Stimulated activated effector memory CD8-positive, alpha-beta T cell treated with anti-CD3 and anti-CD28 coated beads, Interleukin-12 subunit alpha, Interleukin-12 subunit beta, amount 100 ng/mL, for 72 hours (primary cell): ENCODE measurements at regions not wholly inside any gene's neighbourhood (a gene's known extent, or its start where the extent isn't known, plus 50 kb on each side); places are given as distances from the start of the nearest gene placed in this dataset.

Experiments
- ATAC-seq: fragments of 150-1000 bp; cut with Tn5 transposase; 2 replicates; pipeline ENCODE4 v1.10.0; 2021
- DNase-seq, 2 donors: peaks; one replicate each; pipeline ENCODE4 v3.0.0; 2021 to 2022; ENCODE audit warnings: low spot score in 2 of 2
- H3K27ac Mint-ChIP-seq: one replicate; pipeline ENCODE4 v1.8.0; 2022; ENCODE audit warnings: mild to moderate bottlenecking, mixed read lengths
- H3K36me3 Mint-ChIP-seq: one replicate; pipeline ENCODE4 v1.8.0; 2022; ENCODE audit warnings: mild to moderate bottlenecking, mixed read lengths
- H3K4me1 Mint-ChIP-seq: one replicate; pipeline ENCODE4 v1.8.0; 2022; ENCODE audit warnings: mixed read lengths
- H3K4me3 Mint-ChIP-seq: one replicate; pipeline ENCODE4 v1.8.0; 2022; ENCODE audit warnings: mild to moderate bottlenecking, mixed read lengths
- H3K9me3 Mint-ChIP-seq: one replicate; pipeline ENCODE4 v1.8.0; 2022; ENCODE audit warnings: mixed read lengths

DNA sequence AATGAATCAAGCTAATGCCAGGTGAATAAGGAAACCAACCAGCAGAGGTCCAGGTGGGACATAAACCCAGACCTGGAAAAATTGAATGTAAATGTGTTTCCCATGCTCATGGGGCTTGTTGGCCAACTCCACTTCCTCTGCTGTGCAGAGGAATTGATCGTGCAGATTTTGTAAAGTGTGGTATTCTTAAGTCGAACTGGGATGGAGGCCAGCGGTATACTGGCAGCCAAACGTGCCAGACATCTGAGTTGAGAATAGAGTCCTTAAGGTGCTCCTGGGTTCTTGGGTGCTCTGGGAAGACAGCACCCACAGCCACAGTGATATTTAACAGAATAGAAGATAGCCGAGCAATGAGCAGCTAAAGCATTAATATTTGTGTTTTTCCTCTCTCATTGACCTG, 146.5 kb upstream of the LGALSL start:
- Mint-ChIP-seq H3K9me3 (no peaks in the 10 kb centered on the region), H3K36me3 (no peaks in the 10 kb centered on the region), H3K27ac (no peak overlapping the region), H3K4me3 (no peak overlapping the region), H3K4me1 (no peaks in the 10 kb centered on the region)
- no peak for DNase-seq
- ATAC-seq: no peak

DNA sequence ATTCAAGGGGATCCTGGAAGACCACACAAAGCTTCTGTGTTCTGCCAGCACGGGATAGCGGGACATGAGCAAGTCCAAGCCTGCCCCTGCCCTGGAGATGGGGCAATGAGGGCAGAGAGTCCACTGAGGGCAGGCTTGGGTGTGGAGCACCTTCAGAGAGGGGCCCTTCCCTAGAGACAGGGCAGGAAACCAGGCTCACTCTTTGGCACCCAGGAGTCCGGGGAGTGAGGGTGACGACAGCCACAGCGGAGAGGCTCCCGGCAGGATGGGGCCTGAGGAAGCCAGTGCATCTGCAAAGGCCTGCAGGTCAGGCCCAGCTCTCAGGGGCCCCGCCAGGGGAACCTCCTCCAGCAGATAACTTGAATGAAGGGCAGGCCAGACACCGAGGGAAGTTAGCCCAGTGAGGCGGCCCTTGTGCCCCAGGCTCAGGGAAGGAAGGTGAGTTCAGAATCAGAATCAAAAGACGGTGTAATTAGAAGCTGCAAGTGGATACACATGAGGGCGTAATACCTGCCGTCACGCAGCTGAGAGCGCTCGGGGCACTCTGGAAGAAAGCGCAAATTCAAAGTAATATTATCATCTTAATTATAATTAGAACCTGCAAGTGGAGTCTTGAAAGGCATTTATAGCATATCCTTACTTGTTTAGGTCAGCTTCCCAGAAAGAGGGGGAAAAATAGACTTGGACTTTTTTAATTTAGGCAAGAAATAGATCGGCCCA, 142.6 kb upstream of the LGALSL start:
- Mint-ChIP-seq H3K36me3 (no peaks in the 10 kb centered on the region), H3K4me3 (no peak overlapping the region), H3K9me3 (no peaks in the 10 kb centered on the region), H3K27ac (no peak overlapping the region), H3K4me1 (no peaks in the 10 kb centered on the region)
- ATAC-seq: no peak
- DNase-seq: peak in 1 of 2 donors; percentile 37

DNA sequence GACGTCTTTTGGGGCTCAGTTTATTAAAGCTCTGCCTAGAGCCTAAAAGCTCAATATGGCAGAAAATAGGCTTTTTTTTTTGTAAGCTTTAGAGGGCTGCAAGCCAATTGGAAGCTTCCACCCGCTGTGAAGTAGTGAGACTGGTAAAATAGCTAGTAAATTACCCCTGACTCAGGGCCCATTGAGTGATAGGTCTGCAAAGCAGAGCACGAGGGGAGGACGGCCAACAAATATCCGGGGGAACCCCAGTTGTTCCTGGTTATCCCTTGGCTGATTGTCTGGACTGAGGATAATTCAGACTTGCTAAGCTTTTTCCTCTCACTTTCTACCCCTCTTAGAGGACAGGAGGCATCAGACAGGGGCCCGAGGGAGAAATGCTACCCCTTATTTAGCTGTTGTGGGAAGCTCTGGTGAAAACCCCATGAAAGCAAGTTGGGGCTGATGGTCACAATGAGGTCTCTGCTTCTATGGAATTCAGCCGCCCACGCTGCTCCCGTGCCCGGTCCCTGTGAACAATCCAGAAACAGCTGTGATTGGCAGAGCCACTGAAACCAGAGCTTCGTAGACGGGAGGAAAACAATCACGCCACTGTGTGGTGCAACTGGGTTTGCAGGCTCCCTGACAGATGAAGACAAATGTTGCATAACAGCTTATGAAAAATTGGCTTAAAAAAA, 141.9 kb upstream of the LGALSL start:
- Mint-ChIP-seq H3K4me3 (no peak overlapping the region), H3K4me1 (no peaks in the 10 kb centered on the region), H3K9me3 (no peaks in the 10 kb centered on the region), H3K27ac (no peak overlapping the region), H3K36me3 (no peaks in the 10 kb centered on the region)
- DNase-seq (peak in 1 of 2 donors; percentile 17), ATAC-seq (no peak)

DNA sequence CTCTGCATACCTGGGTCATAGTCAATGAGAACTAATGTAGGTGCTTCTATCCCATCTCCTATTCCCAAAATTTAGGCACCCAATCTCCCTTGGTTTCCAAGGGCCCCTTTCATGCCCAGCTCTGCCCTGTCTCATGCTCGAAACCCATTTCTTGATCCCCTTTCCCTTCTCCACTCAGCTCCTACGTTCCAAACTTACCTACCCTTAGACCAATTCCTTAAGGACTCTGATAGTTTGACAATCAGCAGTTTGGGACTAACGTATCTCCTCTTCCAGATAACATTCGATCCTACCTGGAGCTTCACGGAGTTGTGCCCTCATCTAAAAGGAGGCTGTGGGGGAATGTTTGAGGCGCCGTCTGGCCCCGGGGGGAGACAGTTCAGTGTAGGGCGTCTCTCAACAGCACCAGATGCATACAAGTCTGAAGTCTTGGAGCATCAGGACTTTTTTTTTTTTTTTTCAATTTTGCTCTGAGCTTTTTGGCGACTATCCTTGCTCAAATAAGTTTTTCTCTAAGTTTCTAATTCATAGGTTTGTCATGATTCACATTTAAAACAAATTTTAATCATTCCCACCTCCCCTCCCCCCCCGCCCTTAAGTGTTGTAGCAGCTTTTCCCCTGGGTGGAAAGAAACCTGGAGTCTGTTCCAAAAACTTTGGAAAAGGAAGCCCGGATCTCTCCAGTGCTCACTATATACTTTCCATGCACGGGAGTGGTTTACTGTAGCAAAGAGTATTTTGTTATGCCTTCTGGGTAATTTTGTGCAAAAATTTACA, 141.2 kb upstream of the LGALSL start:
- Mint-ChIP-seq H3K27ac (no peak overlapping the region), H3K4me3 (no peak overlapping the region)
- ATAC-seq: no peak

DNA sequence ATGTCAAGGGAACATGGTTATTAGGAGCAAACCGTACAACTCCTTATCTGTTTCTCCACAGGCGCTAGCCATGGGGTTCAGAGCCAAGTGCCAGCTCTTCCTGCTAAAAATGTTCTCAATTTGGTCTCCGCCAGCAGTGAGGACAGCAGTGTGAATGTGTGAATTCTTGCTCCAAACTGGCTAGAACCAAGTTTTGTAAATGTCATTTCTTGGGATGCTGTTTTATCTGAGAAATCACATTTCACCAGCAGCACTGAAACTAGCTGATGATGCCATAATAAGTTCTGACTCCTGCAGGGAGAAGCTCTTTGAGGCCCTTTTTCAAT, 140.6 kb upstream of the LGALSL start:
- Mint-ChIP-seq H3K9me3 (no peaks in the 10 kb centered on the region), H3K4me3 (no peak overlapping the region), H3K4me1 (peaks cover 5% of the 10 kb centered on the region), H3K36me3 (no peaks in the 10 kb centered on the region), H3K27ac (no peak overlapping the region)
- ATAC-seq: no peak
- DNase-seq: peak in 1 of 2 donors; percentile 17

More for the DNA sequence above, 141.2 kb upstream of the LGALSL start:
- peak in 1 of 2 donors; percentile 26 for DNase-seq
- Mint-ChIP-seq H3K4me1 (no peaks in the 10 kb centered on the region), H3K36me3 (no peaks in the 10 kb centered on the region), H3K9me3 (no peaks in the 10 kb centered on the region)

DNA sequence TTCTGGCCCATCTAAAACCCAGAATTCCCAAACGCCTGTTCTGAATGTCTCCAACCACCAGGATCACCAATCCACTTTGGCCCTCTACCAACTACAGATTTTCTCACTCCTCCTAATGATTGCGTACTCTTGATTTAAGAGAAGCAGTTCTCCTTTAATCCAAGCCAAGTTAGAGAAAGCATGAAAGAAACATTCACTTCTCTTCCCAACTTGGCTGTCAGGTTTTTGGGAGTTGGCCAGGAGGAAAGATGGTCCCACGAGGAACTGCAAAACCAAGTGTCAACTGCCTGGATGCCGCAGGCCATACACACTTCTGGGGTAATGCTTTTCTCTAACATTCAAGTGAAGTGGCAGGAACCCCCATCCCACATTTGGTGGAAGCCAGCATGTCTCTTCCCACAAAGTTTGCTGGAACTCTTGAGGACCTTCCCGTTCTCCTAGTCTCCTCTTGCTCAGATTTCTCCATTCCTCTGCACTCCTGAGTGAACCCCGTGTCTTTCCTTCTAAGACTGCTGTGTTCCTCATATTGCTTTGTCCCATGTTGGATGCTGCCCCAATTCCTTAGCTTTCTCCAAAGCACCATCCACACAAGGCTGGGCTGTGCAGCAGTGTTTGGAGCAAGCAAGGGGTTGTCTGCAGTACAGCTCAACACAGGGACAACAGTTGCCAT, 138.5 kb upstream of the LGALSL start:
- H3K4me1 Mint-ChIP-seq: peaks cover 9% of the 10 kb centered on the region
- DNase-seq (peak in 1 of 2 donors; percentile 36), ATAC-seq (no peak)
- no peaks in the 10 kb centered on the region for H3K9me3 Mint-ChIP-seq
- H3K27ac Mint-ChIP-seq: no peak overlapping the region
- no peaks in the 10 kb centered on the region for H3K36me3 Mint-ChIP-seq
- H3K4me3 Mint-ChIP-seq: no peak overlapping the region

DNA sequence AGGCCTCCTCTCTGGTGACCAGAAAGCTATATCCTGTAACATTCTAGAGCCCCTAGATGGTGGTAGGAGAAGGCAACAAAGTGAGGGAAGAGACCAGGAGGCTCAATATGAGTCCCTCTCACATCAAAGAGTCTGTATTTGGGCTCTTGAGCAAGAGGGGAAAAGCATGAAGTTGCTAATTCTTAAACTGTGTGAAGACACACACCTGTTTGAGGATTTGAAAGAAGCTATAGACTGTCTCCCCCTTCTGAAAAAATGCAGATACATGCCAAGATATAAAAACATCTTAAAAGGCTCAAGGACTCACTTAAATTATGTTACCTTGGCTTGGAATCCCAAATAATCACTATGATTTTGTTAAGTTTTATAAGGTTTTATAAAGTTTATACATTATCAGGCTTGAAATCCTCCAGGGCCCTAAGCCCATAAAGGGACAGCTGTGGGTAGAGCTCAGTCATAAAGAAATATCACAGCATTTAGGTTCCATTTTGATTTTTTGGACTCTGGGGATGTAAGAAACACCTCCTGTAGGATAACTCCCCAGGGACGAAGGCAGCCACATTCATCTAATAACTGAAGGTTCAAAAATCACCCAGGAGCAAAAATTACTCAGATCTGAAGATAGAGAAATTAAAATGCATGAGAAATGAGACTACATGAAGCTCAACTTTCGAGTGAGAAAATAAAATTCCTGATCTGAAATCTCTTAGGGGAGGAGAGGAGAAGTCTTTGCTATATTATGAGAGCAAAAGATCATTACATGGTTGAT, 136.1 kb upstream of the LGALSL start:
- peak; percentile 22 for ATAC-seq
- Mint-ChIP-seq H3K27ac (no peak overlapping the region), H3K36me3 (no peaks in the 10 kb centered on the region), H3K9me3 (no peaks in the 10 kb centered on the region), H3K4me1 (peaks cover 16% of the 10 kb centered on the region), H3K4me3 (no peak overlapping the region)
- DNase-seq: peak in 1 of 2 donors; percentile 35

DNA sequence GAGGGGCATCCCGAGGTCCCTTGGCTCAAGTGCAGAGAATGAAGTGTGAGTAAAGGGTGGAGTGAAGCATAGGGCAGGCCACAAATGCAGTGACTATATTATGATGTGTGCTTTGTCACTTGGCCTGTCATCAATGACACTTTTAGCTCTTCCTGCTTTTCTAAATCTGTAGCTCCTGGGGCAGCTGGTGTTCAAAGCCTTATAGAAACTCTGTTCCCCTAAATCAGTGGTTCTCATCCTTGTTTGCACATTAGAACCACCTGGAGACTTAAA, 135.6 kb upstream of the LGALSL start:
- Mint-ChIP-seq H3K27ac (no peak overlapping the region), H3K36me3 (no peaks in the 10 kb centered on the region), H3K9me3 (no peaks in the 10 kb centered on the region), H3K4me1 (peaks cover 16% of the 10 kb centered on the region), H3K4me3 (no peak overlapping the region)
- ATAC-seq (peak; percentile 95), DNase-seq (peak in 1 of 2 donors; percentile 35)

DNA sequence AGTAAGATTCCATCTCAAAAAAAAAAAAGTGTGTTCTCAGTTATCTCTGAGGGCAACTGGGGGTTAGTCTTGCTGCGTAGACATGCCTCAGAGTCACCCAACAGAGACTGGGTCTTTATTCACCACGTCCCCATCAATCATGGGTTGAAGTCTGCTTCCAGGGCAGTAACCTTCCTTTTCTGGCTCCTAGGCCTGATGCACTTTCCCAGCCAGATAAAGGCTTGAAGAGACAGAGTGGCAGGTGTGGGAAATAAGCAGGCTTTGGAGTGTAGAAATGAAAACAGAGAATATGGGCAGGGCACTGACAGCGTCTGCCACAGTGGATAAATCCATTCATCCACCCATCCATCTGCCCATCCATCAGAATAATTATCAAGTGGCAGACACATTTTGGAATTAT, 134.1 kb upstream of the LGALSL start:
- peak in 1 of 2 donors; percentile 29 for DNase-seq
- Mint-ChIP-seq H3K27ac (no peak overlapping the region), H3K4me1 (peaks cover 22% of the 10 kb centered on the region), H3K36me3 (no peaks in the 10 kb centered on the region), H3K9me3 (no peaks in the 10 kb centered on the region), H3K4me3 (no peak overlapping the region)
- no peak for ATAC-seq

DNA sequence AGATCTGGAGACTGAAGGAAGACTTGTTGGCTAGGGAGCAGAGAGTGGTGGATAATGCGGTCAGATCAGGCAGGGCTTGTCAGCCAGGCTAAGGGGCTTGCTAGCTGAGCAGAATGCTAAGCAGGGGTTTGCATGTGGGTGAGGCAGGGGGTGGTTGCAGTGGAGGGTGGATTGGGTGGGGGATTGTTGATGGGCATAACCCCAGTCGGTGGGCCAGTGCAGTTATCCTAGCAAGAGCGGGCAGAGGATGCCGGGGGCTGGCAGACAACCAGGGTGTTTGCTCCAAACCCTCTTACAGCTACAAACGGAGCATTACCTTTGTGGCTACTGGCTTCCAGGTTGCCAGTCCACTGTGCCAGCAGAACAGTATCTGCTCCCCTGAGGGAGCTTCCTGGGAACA, 131.5 kb upstream of the LGALSL start:
- H3K36me3 Mint-ChIP-seq: peaks cover 9% of the 10 kb centered on the region
- DNase-seq (peak in 1 of 2 donors; percentile 39), ATAC-seq (no peak)
- no peak overlapping the region for H3K4me3 Mint-ChIP-seq
- no peak overlapping the region for H3K27ac Mint-ChIP-seq
- no peaks in the 10 kb centered on the region for H3K9me3 Mint-ChIP-seq
- H3K4me1 Mint-ChIP-seq: peaks cover 47% of the 10 kb centered on the region

DNA sequence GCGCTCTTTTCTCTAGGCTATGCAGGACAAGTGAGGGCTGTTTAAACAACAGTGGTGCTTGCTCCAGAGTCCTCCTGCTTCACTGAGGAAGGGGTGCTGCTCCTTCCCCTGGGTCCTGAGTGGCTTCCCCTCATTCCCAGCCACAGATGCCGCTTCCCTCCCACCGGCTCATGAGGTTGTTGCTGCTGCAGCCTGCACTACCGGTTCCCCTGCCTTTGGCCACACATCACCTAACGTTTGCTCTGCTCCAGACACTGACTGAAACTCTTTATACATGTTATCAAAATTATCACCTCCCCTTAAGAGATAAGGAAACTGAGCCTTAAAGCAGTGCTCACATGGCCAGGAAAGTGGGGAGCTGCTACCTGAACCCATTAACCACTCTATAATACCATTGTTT, 130.8 kb upstream of the LGALSL start:
- H3K4me1 Mint-ChIP-seq: peaks cover 52% of the 10 kb centered on the region
- ATAC-seq: no peak

DNA sequence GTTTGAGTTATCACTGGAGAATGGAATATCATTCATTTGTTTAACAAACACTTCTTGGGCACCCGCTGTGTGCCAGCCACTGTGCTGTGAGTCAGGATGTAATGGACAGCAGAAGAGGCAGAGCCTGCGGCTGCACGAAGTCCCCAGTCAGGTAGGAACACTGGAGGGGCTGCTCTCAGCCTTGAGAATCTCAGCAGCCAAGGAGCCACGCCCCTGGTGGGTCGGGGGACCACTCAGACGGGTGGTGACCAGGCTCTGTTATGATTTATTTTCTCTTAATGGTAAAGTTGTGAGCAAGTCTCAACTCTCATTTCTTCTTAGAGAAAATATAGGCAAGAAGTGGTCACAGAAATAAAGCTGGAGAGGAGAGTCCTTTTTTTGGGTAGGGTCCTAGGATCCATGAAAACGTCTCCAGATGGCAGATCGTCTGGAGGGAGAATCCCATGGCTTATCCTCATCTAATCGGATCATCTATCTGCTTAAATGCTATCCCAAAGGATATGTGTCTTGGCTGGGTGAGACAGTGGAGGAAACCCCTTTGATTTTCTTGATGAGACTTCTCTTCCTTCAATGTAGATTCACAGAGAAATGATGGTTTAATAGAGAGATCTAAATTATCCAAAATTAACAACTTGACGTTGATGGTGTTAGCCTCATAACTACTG, 129.1 kb upstream of the LGALSL start:
- DNase-seq (peak in 1 of 2 donors; percentile 38), ATAC-seq (no peak)
- H3K4me1 Mint-ChIP-seq: peaks cover 56% of the 10 kb centered on the region
- H3K9me3 Mint-ChIP-seq: no peaks in the 10 kb centered on the region
- peaks cover 9% of the 10 kb centered on the region for H3K36me3 Mint-ChIP-seq
- no peak overlapping the region for H3K4me3 Mint-ChIP-seq
- H3K27ac Mint-ChIP-seq: peak overlapping the region; percentile 96

More for the DNA sequence above, 130.8 kb upstream of the LGALSL start:
- Mint-ChIP-seq H3K36me3 (peaks cover 9% of the 10 kb centered on the region), H3K4me3 (no peak overlapping the region), H3K9me3 (no peaks in the 10 kb centered on the region), H3K27ac (no peak overlapping the region)
- peak in 1 of 2 donors; percentile 26 for DNase-seq

DNA sequence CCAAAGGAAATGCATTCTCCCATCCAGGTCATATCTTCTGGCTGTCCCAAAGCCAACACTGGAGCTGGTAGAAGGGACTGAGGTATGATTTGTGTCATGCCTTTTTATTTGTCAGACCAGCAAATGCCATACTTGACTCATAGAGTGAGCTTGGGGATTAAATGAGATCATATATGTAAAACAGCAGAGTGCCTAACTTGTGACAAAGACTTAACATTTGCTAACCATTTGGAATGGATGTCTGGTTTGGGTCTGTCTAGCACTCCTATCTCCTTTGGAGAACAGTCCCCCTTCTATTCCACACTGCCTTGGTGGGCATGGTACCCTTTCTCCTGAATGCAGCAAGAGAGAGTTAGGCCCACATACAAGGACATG, 128.5 kb upstream of the LGALSL start:
- peak overlapping the region; percentile 65 for H3K4me3 Mint-ChIP-seq
- no peaks in the 10 kb centered on the region for H3K9me3 Mint-ChIP-seq
- peak overlapping the region; percentile 96 for H3K27ac Mint-ChIP-seq
- DNase-seq (no peak), ATAC-seq (peak; percentile 83)
- peaks cover 62% of the 10 kb centered on the region for H3K4me1 Mint-ChIP-seq
- peaks cover 9% of the 10 kb centered on the region for H3K36me3 Mint-ChIP-seq

DNA sequence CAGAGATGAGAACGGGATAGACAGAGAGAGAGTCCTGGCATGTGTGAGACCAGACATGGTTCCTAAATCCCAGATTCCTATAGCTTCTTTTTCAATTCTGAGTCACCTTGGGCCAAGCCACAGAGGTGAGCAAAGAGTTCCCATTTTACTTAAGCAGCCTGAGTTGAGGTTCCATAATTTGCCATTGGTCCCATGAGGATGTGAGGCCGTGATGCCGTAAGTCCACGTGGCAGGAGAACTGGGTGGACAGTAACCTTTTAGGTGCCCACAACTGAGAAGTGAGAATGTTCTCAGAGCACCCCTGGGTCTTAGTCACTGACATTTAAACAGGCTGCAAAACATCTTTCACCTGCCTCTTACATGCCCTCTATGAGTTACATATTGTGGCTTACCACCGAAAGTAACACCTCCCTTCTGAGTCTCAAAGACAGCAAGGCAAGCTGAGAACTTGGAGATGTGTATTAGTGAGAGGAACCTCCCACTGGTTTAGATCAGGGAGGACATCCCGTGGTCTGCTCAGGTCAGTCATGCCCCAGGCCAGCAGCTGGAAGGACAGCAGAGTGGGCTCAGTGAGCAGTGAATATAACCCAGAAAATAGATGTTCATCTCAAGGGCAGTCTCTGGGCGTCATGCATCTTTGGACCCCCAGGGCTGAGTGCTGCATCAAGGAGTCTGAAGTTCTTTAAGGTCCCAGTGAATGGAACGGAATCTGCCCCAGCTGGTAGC, 127.9 kb upstream of the LGALSL start:
- H3K27ac Mint-ChIP-seq: peak overlapping the region; percentile 96

More for the DNA sequence above, 127.9 kb upstream of the LGALSL start:
- Mint-ChIP-seq H3K4me1 (peaks cover 67% of the 10 kb centered on the region), H3K9me3 (no peaks in the 10 kb centered on the region), H3K4me3 (peak overlapping the region; percentile 65), H3K36me3 (peaks cover 9% of the 10 kb centered on the region)
- peak; percentile 41 to 81 for DNase-seq
- peak; percentile 96 for ATAC-seq
